Tibial nerve (tissue), 3 donors: ENCODE measurements at regions not wholly inside any gene's neighbourhood (a gene's known extent, or its start where the extent isn't known, plus 50 kb on each side); places are given as distances from the start of the nearest gene placed in this dataset.

Experiments
- POLR2A ChIP-seq, 2 donors: fragments of 450-650 bp; IDR thresholded peaks; one replicate each; pipeline ENCODE4 v1.6.1; 2017; ENCODE audit warnings: antibody characterized with exemption in 2 of 2, mild to moderate bottlenecking in 2 of 2, moderate library complexity in 2 of 2
- TF ChIP-seq, protein P1 (sequence below), 5 experiments: fragments of 200-600 bp in 3 of 5; fragments of 450-650 bp in 2 of 5; sonication (generic) in 3 of 5; IDR thresholded peaks; one replicate each; pipeline ENCODE4 v1.5.1; 2016 to 2019; ENCODE audit warnings: antibody characterized with exemption in 5 of 5, mild to moderate bottlenecking in 3 of 5, moderate library complexity in 2 of 5

DNA sequence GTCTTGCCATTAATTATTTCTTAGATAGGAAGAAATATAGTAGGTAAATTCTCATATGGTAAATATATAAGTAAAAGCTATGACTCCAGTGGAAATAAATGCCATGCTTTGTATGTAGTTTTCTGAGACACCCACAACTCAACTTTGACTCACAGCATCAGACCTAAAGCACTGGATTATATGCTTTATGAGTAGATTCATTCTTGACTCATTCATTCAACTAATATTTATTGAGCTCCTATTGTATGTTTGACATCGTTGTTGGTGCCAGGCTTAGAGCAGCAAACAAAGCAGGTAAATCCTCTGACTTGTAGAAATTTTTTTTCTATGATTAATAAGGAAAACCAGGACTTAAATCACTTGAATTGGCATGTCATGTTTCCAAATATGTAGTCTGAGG, 211.4 kb downstream of the PTPRC start:
- TF ChIP-seq, protein P1, sequence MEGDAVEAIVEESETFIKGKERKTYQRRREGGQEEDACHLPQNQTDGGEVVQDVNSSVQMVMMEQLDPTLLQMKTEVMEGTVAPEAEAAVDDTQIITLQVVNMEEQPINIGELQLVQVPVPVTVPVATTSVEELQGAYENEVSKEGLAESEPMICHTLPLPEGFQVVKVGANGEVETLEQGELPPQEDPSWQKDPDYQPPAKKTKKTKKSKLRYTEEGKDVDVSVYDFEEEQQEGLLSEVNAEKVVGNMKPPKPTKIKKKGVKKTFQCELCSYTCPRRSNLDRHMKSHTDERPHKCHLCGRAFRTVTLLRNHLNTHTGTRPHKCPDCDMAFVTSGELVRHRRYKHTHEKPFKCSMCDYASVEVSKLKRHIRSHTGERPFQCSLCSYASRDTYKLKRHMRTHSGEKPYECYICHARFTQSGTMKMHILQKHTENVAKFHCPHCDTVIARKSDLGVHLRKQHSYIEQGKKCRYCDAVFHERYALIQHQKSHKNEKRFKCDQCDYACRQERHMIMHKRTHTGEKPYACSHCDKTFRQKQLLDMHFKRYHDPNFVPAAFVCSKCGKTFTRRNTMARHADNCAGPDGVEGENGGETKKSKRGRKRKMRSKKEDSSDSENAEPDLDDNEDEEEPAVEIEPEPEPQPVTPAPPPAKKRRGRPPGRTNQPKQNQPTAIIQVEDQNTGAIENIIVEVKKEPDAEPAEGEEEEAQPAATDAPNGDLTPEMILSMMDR (IDR thresholded peaks at IDR 0.05): no peak
- TF ChIP-seq POLR2A (IDR thresholded peaks at IDR 0.05): no peak
